ENCODE measurements at regions not wholly inside any gene's neighbourhood (a gene's known extent, or its start where the extent isn't known, plus 50 kb on each side); places are given as distances from the start of the nearest gene placed in this dataset.
"Not testable (repeated sequence)": the region's sequence is repeated elsewhere in the genome, so short reads cannot be mapped to it uniquely, and the experiment has no call there.

- intact Hi-C loops (cut with DNase I, micrococcal nuclease) = no loop called here
- ATAC-seq (no peak), DNase-seq (no peak)
These were observed 747.2 kb downstream of the DIAPH3 start for GRCh38 chr13:59416561-59416960.

GRCh38 chr13:59422646-59423045 is 741.1 kb downstream of the DIAPH3 start:
- DNase-seq (no peak), ATAC-seq (no peak)
- intact Hi-C loops (cut with DNase I, micrococcal nuclease) = no loop called here

GRCh38 chr13:59423708-59424340 is 739.9 kb downstream of the DIAPH3 start:
- intact Hi-C loops (cut with DNase I, micrococcal nuclease) = no loop called here
- ATAC-seq (no peak), DNase-seq (no peak)

GRCh38 chr13:59424661-59425060 is 739.1 kb downstream of the DIAPH3 start:
- ATAC-seq (no peak), DNase-seq (no peak)
- intact Hi-C loops (cut with DNase I, micrococcal nuclease) = no loop called here

GRCh38 chr13:59425211-59425741 is 738.5 kb downstream of the DIAPH3 start:
- intact Hi-C loops (cut with DNase I, micrococcal nuclease) = no loop called here
- ATAC-seq = no peak
- no peak for DNase-seq

- intact Hi-C loops (cut with DNase I, micrococcal nuclease) = no loop called here
- ATAC-seq (no peak), DNase-seq (no peak)
These were observed 728.7 kb downstream of the DIAPH3 start for GRCh38 chr13:59435024-59435423.

- intact Hi-C loops (cut with DNase I, micrococcal nuclease) = no loop called here
These were observed 726.0 kb downstream of the DIAPH3 start for GRCh38 chr13:59437544-59438301.

GRCh38 chr13:59439776-59440428 is 723.8 kb downstream of the DIAPH3 start:
- ATAC-seq (no peak), DNase-seq (no peak)
- intact Hi-C loops (cut with DNase I, micrococcal nuclease) = no loop called here

More at GRCh38 chr13:59437544-59438301, 726.0 kb downstream of the DIAPH3 start:
- ATAC-seq = no peak
- no peak for DNase-seq

GRCh38 chr13:59441068-59441467 is 722.7 kb downstream of the DIAPH3 start:
- DNase-seq; intact Hi-C loops (cut with DNase I, micrococcal nuclease); ATAC-seq: not testable (repeated sequence)

GRCh38 chr13:59441596-59442280 is 722.0 kb downstream of the DIAPH3 start:
- intact Hi-C loops (cut with DNase I, micrococcal nuclease) = no loop called here
- ATAC-seq = no peak

GRCh38 chr13:59442461-59442860 is 721.3 kb downstream of the DIAPH3 start:
- no peak for ATAC-seq
- intact Hi-C loops (cut with DNase I, micrococcal nuclease) = no loop called here
- no peak for DNase-seq

More at GRCh38 chr13:59441596-59442280, 722.0 kb downstream of the DIAPH3 start:
- DNase-seq = no peak

- DNase-seq = no peak
- ATAC-seq = no peak
- intact Hi-C loops (cut with DNase I, micrococcal nuclease) = no loop called here
These were observed 720.7 kb downstream of the DIAPH3 start for GRCh38 chr13:59442944-59443486.

- intact Hi-C loops (cut with DNase I, micrococcal nuclease) = no loop called here
- no peak for ATAC-seq
- no peak for DNase-seq
These were observed 719.4 kb downstream of the DIAPH3 start for GRCh38 chr13:59444210-59444857.

GRCh38 chr13:59445812-59446211 is 717.9 kb downstream of the DIAPH3 start:
- intact Hi-C loops (cut with DNase I, micrococcal nuclease) = no loop called here
- no peak for DNase-seq
- ATAC-seq = no peak

GRCh38 chr13:59446391-59446790 is 717.3 kb downstream of the DIAPH3 start:
- ATAC-seq = no peak
- no peak for DNase-seq
- intact Hi-C loops (cut with DNase I, micrococcal nuclease) = no loop called here

GRCh38 chr13:59447031-59447430 is 716.7 kb downstream of the DIAPH3 start:
- intact Hi-C loops (cut with DNase I, micrococcal nuclease) = no loop called here
- no peak for DNase-seq

GRCh38 chr13:59447846-59448620 is 715.7 kb downstream of the DIAPH3 start:
- no peak for ATAC-seq
- no peak for DNase-seq
- intact Hi-C loops (cut with DNase I, micrococcal nuclease) = no loop called here

More at GRCh38 chr13:59447031-59447430, 716.7 kb downstream of the DIAPH3 start:
- no peak for ATAC-seq

- intact Hi-C loops (cut with DNase I, micrococcal nuclease) = no loop called here
- ATAC-seq (no peak), DNase-seq (no peak)
These were observed 714.0 kb downstream of the DIAPH3 start for GRCh38 chr13:59449750-59450149.

Data from left colon (tissue), 2 donors.